VCaP (cell line): ENCODE measurements at regions not wholly inside any gene's neighbourhood (a gene's known extent, or its start where the extent isn't known, plus 50 kb on each side); places are given as distances from the start of the nearest gene placed in this dataset.

ENCODE experiments used
- H3K27ac ChIP-seq: fragments of 450-650 bp; 2 replicates; pipeline ENCODE4 v1.5.1; 2017
- CTCF ChIP-seq: fragments of 450-650 bp; conservative IDR thresholded peaks from 2 replicates; pipeline ENCODE4 v1.5.1; 2017; ENCODE audit warnings: mild to moderate bottlenecking, moderate library complexity

- TF ChIP-seq CTCF = no peak
- H3K27ac ChIP-seq = no peak overlapping the region
Observed at GRCh38 chr2:164368896-164369295, 252.4 kb downstream of the GRB14 start.

- no peak for TF ChIP-seq CTCF
- H3K27ac ChIP-seq = no peak overlapping the region
Observed at GRCh38 chr2:164363646-164364045, 257.6 kb downstream of the GRB14 start.

- no peak overlapping the region for H3K27ac ChIP-seq
- TF ChIP-seq CTCF = no peak
Observed at GRCh38 chr2:164351536-164351935, 269.7 kb downstream of the GRB14 start.

- no peak overlapping the region for H3K27ac ChIP-seq
- no peak for TF ChIP-seq CTCF
Observed at GRCh38 chr2:164335947-164336346, 285.3 kb downstream of the GRB14 start.

GRCh38 chr2:164335128-164335527, 286.2 kb downstream of the GRB14 start:
- H3K27ac ChIP-seq = no peak overlapping the region
- TF ChIP-seq CTCF = no peak

GRCh38 chr2:164328310-164328709, 293.0 kb downstream of the GRB14 start:
- no peak overlapping the region for H3K27ac ChIP-seq
- no peak for TF ChIP-seq CTCF

- no peak for TF ChIP-seq CTCF
Observed at GRCh38 chr2:164323978-164324377, 297.3 kb downstream of the GRB14 start.

GRCh38 chr2:164314148-164314547, 307.1 kb downstream of the GRB14 start:
- no peak overlapping the region for H3K27ac ChIP-seq
- no peak for TF ChIP-seq CTCF

More at GRCh38 chr2:164323978-164324377, 297.3 kb downstream of the GRB14 start:
- no peak overlapping the region for H3K27ac ChIP-seq
